ENCODE measurements at regions not wholly inside any gene's neighbourhood (a gene's known extent, or its start where the extent isn't known, plus 50 kb on each side); places are given as distances from the start of the nearest gene placed in this dataset.
"Not testable (repeated sequence)": the region's sequence is repeated elsewhere in the genome, so short reads cannot be mapped to it uniquely, and the experiment has no call there.

DNA sequence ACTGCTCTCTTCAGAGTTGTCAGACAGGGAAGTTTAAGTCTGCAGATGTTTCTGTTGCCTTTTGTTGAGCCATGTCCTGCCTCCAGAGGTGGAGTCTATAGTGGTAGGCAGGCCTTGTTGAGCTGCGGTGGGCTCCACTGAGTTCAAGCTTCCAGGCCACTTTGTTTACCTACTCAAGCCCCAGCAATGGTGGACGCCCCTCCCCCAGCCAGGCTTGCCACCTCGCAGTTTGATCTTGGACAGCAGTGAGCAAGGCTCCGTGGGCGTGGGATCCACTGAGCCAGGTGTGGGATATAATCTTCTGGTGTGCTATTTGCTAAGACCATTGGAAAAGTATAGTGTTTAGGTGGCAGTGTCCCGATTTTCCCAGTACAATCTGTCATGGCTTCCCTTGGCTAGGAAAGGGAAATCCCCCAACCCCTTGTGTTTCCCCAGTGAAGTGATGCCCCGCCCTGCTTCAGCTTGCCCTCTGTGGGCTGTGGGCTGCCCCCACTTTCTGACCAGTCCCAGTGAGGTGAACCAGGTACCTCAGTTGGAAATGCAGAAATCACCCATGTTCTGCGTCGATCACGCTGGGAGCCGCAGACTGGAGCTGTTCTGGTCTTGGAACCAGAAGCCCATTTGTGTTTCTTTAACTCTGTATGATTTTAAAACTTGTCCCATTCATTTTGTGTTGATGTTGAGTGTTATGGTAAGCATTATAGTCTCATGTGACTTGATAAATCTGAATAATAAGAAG lies 89.2 kb upstream of the CALCR start:
- Mint-ChIP-seq H3K4me3 (ENCODE audit: low read depth, unreplicated experiment) (no peak overlapping the region), H3K27ac (ENCODE audit: unreplicated experiment) (no peak overlapping the region), H3K27me3 (ENCODE audit: unreplicated experiment) (peaks cover 31% of the 10 kb centered on the region), H3K36me3 (ENCODE audit: insufficient read depth, unreplicated experiment) (no peaks in the 10 kb centered on the region), H3K4me1 (ENCODE audit: low read depth, unreplicated experiment) (no peaks in the 10 kb centered on the region), H3K9me3 (ENCODE audit: low read depth, unreplicated experiment) (no peaks in the 10 kb centered on the region)
- TF ChIP-seq, protein P1, sequence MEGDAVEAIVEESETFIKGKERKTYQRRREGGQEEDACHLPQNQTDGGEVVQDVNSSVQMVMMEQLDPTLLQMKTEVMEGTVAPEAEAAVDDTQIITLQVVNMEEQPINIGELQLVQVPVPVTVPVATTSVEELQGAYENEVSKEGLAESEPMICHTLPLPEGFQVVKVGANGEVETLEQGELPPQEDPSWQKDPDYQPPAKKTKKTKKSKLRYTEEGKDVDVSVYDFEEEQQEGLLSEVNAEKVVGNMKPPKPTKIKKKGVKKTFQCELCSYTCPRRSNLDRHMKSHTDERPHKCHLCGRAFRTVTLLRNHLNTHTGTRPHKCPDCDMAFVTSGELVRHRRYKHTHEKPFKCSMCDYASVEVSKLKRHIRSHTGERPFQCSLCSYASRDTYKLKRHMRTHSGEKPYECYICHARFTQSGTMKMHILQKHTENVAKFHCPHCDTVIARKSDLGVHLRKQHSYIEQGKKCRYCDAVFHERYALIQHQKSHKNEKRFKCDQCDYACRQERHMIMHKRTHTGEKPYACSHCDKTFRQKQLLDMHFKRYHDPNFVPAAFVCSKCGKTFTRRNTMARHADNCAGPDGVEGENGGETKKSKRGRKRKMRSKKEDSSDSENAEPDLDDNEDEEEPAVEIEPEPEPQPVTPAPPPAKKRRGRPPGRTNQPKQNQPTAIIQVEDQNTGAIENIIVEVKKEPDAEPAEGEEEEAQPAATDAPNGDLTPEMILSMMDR (IDR thresholded peaks at IDR 0.05; ENCODE audit: unreplicated experiment): no peak
- no peak for DNase-seq
- CTCF ChIA-PET: no interaction called here
- intact Hi-C loops (cut with micrococcal nuclease; ENCODE audit: unreplicated experiment): no loop called here
- no TSS peak for BruUV-seq (replicated peaks)

DNA sequence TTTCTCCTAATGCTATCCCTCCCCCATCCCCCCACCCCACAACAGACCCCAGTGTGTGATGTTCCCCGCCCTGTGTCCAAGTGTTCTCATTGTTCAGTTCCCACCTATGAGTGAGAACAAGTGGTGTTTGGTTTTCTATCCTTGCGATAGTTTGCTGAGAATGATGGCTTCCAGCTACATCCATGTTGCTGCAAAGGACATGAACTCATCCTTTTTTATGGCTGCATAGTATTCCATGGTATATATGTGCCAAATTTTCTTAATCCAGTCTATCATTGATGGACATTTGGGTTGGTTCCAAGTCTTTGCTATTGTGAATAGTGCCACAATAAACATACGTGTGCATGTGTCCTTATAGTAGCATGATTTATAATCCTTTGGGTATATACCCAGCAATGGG lies 83.6 kb upstream of the CALCR start:
- H3K4me1 Mint-ChIP-seq (ENCODE audit: low read depth, unreplicated experiment); intact Hi-C loops (cut with micrococcal nuclease; ENCODE audit: unreplicated experiment); H3K27ac Mint-ChIP-seq (ENCODE audit: unreplicated experiment); H3K36me3 Mint-ChIP-seq (ENCODE audit: insufficient read depth, unreplicated experiment); H3K4me3 Mint-ChIP-seq (ENCODE audit: low read depth, unreplicated experiment); DNase-seq; BruUV-seq (replicated peaks); H3K9me3 Mint-ChIP-seq (ENCODE audit: low read depth, unreplicated experiment): not testable (repeated sequence)
- peaks cover 30% of the 10 kb centered on the region for H3K27me3 Mint-ChIP-seq (ENCODE audit: unreplicated experiment)
- CTCF ChIA-PET: interaction anchor here (0.6 to 0.7 kb wide), 2 partner anchors 489 to 874 kb away, joined by 3 to 4 read pairs; no protein-coding TSS in a partner anchor

DNA sequence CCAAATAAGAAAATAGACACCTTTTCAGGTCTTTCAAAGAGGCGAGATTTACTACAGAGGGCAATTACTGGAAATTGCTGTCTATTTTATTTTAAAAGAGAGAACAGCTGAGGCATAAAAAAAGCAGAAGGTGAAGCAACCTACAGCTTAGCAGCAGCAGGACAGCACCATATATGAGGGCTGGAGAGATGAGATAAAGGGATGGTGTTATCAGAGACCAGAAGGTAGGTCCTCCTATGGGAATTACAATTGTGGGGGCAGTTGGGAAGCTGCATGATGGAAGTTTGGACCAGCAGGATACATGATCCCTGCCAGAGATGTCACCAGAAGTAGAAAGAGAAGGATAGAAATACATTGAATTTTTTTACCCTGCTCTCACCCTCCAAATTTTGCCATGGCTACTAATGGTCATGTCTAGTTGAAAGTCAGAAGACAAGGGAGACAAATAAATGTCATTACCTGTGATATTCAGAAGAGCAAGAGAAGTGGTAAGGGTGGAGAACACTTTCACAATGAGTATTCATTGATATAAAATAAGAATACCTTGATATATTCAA lies 77.2 kb upstream of the CALCR start:
- no peak overlapping the region for H3K27ac Mint-ChIP-seq (ENCODE audit: unreplicated experiment)
- intact Hi-C loops (cut with micrococcal nuclease; ENCODE audit: unreplicated experiment): no loop called here
- no TSS peak for BruUV-seq (replicated peaks)
- no peak for DNase-seq
- H3K4me1 Mint-ChIP-seq (ENCODE audit: low read depth, unreplicated experiment): no peaks in the 10 kb centered on the region
- CTCF ChIA-PET: no interaction called here
- H3K27me3 Mint-ChIP-seq (ENCODE audit: unreplicated experiment): no peaks in the 10 kb centered on the region
- no peaks in the 10 kb centered on the region for H3K36me3 Mint-ChIP-seq (ENCODE audit: insufficient read depth, unreplicated experiment)
- no peaks in the 10 kb centered on the region for H3K9me3 Mint-ChIP-seq (ENCODE audit: low read depth, unreplicated experiment)
- no peak overlapping the region for H3K4me3 Mint-ChIP-seq (ENCODE audit: low read depth, unreplicated experiment)
- TF ChIP-seq, protein P1 (IDR thresholded peaks at IDR 0.05; ENCODE audit: unreplicated experiment): no peak

- Mint-ChIP-seq H3K4me1 (ENCODE audit: low read depth, unreplicated experiment) (no peaks in the 10 kb centered on the region), H3K36me3 (ENCODE audit: insufficient read depth, unreplicated experiment) (no peaks in the 10 kb centered on the region), H3K9me3 (ENCODE audit: low read depth, unreplicated experiment) (no peaks in the 10 kb centered on the region), H3K27ac (ENCODE audit: unreplicated experiment) (no peak overlapping the region), H3K27me3 (ENCODE audit: unreplicated experiment) (no peaks in the 10 kb centered on the region), H3K4me3 (ENCODE audit: low read depth, unreplicated experiment) (no peak overlapping the region)
- TF ChIP-seq, protein P1 (IDR thresholded peaks at IDR 0.05; ENCODE audit: unreplicated experiment): no peak
- DNase-seq: no peak
- no TSS peak for BruUV-seq (replicated peaks)
- CTCF ChIA-PET: no interaction called here
- intact Hi-C loops (cut with micrococcal nuclease; ENCODE audit: unreplicated experiment): no loop called here
These were observed 72.0 kb upstream of the CALCR start for GRCh38 chr7:93646538-93646937.

GRCh38 chr7:93636276-93636675 lies 61.8 kb upstream of the CALCR start:
- Mint-ChIP-seq H3K27ac (ENCODE audit: unreplicated experiment) (no peak overlapping the region), H3K4me1 (ENCODE audit: low read depth, unreplicated experiment) (no peaks in the 10 kb centered on the region), H3K27me3 (ENCODE audit: unreplicated experiment) (no peaks in the 10 kb centered on the region), H3K4me3 (ENCODE audit: low read depth, unreplicated experiment) (no peak overlapping the region), H3K36me3 (ENCODE audit: insufficient read depth, unreplicated experiment) (no peaks in the 10 kb centered on the region), H3K9me3 (ENCODE audit: low read depth, unreplicated experiment) (no peaks in the 10 kb centered on the region)
- CTCF ChIA-PET: no interaction called here
- intact Hi-C loops (cut with micrococcal nuclease; ENCODE audit: unreplicated experiment): no loop called here
- DNase-seq: no peak
- no TSS peak for BruUV-seq (replicated peaks)
- TF ChIP-seq, protein P1 (IDR thresholded peaks at IDR 0.05; ENCODE audit: unreplicated experiment): no peak
